Transverse colon (tissue), 4 donors: ENCODE measurements at regions not wholly inside any gene's neighbourhood (a gene's known extent, or its start where the extent isn't known, plus 50 kb on each side); places are given as distances from the start of the nearest gene placed in this dataset.

ENCODE experiments used
- CTCF ChIP-seq, 5 experiments: fragments of 200-600 bp in 3 of 5; fragments of 450-650 bp in 2 of 5; sonication (generic) in 3 of 5; IDR thresholded peaks; 1 replicate in 2 of 5; 2 replicates in 3 of 5; pipeline ENCODE4 v1.5.1; 2016 to 2017; ENCODE audit warnings: antibody characterized with exemption in 5 of 5, inconsistent platforms in 3 of 5, mild to moderate bottlenecking in 2 of 5, moderate library complexity in 1 of 5
- EP300 ChIP-seq: sonication (generic); formaldehyde crosslinking; IDR thresholded peaks from one replicate; pipeline ENCODE4 v1.6.1; 2017; ENCODE audit warnings: antibody characterized with exemption, low read depth
- POLR2A ChIP-seq: fragments of 450-650 bp; IDR thresholded peaks from one replicate; pipeline ENCODE4 v1.6.1; 2016; ENCODE audit warnings: antibody characterized with exemption, mild to moderate bottlenecking, moderate library complexity
- POLR2AphosphoS5 ChIP-seq, 3 donors: sonication (generic); formaldehyde crosslinking; IDR thresholded peaks; one replicate each; pipeline ENCODE4 v1.6.1; 2016; ENCODE audit warnings: antibody characterized with exemption in 3 of 3

- no peak for TF ChIP-seq CTCF (IDR thresholded peaks at IDR 0.05)
- no peak for TF ChIP-seq EP300
- TF ChIP-seq POLR2A = no peak
- TF ChIP-seq POLR2AphosphoS5 (IDR thresholded peaks at IDR 0.05) = no peak
These were observed 211.3 kb downstream of the CBLN4 start for GRCh38 chr20:55793986-55794385.
